ENCODE measurements at regions not wholly inside any gene's neighbourhood (a gene's known extent, or its start where the extent isn't known, plus 50 kb on each side); places are given as distances from the start of the nearest gene placed in this dataset.

DNA sequence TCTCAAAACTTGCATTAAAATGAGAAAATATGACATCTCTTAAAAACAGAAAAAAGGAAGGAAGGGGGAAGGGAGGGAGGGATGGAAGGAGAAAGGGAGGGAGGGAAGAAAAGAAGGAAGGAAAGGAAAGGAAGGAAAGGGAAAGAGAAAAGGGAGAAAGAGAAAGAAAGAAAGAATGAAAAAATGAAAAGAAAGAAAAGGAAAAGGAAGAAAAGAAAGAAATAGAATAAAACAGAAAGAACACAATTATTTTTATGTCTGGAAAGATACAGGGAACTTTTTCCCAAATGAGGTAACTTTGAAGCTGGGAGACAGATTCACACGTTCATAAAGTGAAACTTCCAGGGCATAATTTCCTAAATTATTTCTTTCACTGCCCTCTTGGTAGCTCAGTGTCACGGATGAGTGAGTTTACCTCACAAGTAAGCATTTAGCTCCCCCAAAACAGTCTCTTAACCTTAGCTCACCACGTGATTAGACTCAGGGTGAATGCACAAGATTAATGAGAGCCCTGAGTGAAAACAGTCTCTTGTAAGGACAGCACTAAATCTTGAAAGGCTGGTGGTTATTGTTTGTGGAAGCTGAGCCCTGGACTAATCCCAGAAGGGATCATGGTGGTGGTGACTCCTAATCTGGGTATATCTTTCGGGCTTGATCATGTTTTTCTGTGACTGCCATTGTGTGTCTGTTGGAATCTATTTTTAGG, 74.1 kb upstream of the HDAC9 start:
- Mint-ChIP-seq H3K4me3 (no peak overlapping the region), H3K27ac (no peak overlapping the region), H3K27me3 (no peaks in the 10 kb centered on the region), H3K9me3 (no peaks in the 10 kb centered on the region), H3K4me1 (peaks cover 17% of the 10 kb centered on the region), H3K36me3 (no peaks in the 10 kb centered on the region)
- no peak for ATAC-seq

DNA sequence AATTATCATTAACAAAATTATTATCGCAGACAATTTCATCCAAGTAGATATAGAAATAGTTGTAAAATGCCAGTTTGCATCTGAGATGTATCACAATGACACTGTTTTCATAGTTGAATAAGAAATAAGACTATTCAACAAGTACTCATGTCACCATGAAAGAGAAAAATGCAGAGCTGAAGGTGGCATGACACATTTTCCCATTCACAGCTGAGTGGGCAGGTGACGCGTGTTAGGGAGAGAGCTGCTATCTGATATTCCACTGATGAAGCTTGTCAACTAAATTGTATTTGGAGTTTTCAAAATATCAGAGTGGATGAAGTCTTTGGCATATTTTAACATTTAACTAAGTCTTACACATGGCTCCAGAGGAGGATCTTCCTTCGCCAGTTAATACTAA, 70.3 kb upstream of the HDAC9 start:
- no peak for ATAC-seq
- peaks cover 17% of the 10 kb centered on the region for H3K4me1 Mint-ChIP-seq
- H3K36me3 Mint-ChIP-seq: peaks cover 10% of the 10 kb centered on the region
- no peak overlapping the region for H3K4me3 Mint-ChIP-seq
- H3K27ac Mint-ChIP-seq: no peak overlapping the region
- H3K9me3 Mint-ChIP-seq: peaks cover 2% of the 10 kb centered on the region
- no peaks in the 10 kb centered on the region for H3K27me3 Mint-ChIP-seq

DNA sequence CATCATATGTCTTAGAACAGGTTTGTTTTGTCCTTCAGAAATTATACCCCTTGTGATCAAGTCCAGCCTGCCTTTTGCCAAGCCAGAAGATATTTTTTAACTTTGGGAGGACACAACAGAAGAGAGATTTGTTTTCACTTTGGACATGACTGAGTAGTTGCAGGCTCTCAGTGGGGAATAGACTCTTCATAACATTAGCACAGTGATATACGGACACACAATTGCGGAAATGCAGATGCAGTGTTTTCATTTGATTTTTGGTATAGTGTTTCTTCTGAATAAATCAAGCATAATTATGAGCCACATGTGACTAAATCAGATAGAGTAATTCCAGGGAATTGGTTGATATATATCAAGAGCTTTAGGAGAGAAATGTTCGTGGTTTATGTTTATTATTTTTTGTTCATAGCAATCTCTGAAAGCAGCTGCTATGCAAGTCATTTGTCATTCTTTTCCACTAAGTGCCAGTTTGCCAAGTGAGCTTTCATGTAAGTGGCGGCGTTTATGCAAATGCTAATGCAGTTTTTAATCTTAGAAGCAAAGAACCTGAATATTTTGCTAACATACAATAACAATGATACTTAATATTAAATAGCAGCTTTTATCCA, 69.6 kb upstream of the HDAC9 start:
- Mint-ChIP-seq H3K9me3 (peaks cover 2% of the 10 kb centered on the region), H3K36me3 (peaks cover 10% of the 10 kb centered on the region), H3K4me1 (peaks cover 16% of the 10 kb centered on the region), H3K4me3 (no peak overlapping the region), H3K27ac (no peak overlapping the region), H3K27me3 (no peaks in the 10 kb centered on the region)
- ATAC-seq: no peak

DNA sequence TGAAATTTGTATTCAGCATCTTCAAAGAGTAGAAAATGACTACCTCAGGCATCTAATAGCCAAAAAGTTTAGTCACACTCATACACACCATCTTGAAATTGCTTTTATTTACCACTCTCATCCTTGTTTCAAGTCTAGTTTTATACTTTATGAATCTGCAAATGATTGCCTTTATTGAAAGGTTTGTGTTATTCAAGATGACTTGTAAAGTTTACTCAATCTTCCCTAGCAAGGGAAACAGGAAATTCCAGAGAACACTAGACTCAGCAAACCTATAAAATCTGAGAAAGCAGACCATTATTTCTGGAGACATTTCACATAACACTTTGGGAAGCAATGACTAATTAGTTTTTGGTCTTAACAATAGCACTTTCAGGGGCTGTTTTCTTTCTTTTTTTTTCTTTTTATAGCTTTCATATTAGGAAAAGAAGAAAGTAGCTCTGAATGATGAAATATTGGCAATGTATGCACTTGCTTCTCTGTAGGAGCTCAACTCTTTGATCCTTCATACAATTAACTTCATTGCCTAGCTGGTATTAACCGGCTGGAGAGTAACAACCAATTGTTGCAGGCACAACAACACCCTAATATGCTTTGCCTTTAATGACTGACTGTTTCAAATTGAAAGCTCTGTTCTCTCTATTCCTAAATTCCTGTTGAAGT, 68.9 kb upstream of the HDAC9 start:
- no peaks in the 10 kb centered on the region for H3K27me3 Mint-ChIP-seq
- no peak for ATAC-seq
- peaks cover 2% of the 10 kb centered on the region for H3K9me3 Mint-ChIP-seq
- H3K36me3 Mint-ChIP-seq: peaks cover 10% of the 10 kb centered on the region
- no peak overlapping the region for H3K27ac Mint-ChIP-seq
- peaks cover 9% of the 10 kb centered on the region for H3K4me1 Mint-ChIP-seq
- no peak overlapping the region for H3K4me3 Mint-ChIP-seq

DNA sequence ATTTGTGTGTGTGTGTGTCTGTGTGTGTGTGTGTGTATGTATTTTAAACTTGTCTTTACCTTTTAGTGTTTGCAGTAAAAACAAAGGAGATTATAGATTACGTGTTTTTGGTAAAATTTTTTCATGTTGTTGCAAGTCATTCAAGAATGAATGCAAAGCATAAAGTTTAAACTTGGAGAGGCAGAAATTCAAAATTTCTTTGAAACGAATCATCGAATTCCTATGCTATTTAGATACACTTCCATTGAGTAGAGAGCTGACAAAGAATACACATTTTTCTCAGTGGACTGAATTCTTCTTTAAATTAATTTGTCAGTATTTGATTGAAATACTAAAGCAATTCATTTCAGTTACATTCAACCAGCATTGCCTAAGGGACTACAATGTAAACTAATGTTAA, 66.0 kb upstream of the HDAC9 start:
- Mint-ChIP-seq H3K27me3 (no peaks in the 10 kb centered on the region), H3K36me3 (peaks cover 15% of the 10 kb centered on the region), H3K4me1 (no peaks in the 10 kb centered on the region), H3K27ac (no peak overlapping the region), H3K9me3 (peaks cover 2% of the 10 kb centered on the region), H3K4me3 (no peak overlapping the region)
- ATAC-seq: no peak

DNA sequence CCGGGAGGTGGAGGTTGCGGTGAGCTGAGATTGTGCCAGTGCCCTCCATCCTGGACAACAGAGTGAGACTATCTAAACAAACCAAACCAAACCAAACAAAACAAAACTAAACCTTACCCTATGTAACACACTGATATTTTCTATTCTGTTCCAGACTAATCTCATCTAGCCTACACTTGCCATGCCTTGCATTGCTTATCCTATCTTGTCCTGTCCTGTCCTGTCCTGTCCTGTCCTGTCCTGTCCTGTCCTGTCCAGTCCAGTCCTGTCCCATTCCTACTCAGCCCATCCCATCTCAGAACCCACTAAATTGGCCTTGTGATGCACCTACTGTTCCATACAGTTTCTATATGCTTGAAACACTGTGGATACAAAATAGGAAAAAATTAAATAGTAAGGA, 64.7 kb upstream of the HDAC9 start:
- H3K27ac Mint-ChIP-seq: no peak overlapping the region

DNA sequence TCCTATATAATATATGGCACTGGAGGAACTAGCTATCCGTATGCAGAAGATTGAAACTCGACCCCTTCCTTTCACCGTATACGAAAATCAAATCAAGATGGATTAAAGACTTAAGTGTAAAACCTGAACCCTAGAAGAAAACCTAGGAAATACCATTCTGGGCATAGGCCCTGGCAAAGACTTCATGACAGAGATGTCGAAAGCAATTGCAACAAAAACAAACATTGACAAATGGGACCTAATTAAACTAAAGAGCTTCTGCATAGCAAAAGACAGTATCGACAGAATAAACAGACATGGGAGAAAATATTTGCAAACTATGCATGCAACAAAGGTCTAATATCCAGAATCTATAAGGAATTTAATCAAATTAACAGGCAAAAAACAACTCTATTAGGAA, 61.4 kb upstream of the HDAC9 start:
- Mint-ChIP-seq H3K9me3 (no peaks in the 10 kb centered on the region), H3K4me3 (no peak overlapping the region), H3K36me3 (peaks cover 5% of the 10 kb centered on the region), H3K27me3 (no peaks in the 10 kb centered on the region), H3K27ac (no peak overlapping the region), H3K4me1 (peaks cover 4% of the 10 kb centered on the region)
- ATAC-seq: no peak

More for the DNA sequence above, 64.7 kb upstream of the HDAC9 start:
- Mint-ChIP-seq H3K4me3 (no peak overlapping the region), H3K9me3 (peaks cover 2% of the 10 kb centered on the region), H3K36me3 (peaks cover 15% of the 10 kb centered on the region), H3K4me1 (no peaks in the 10 kb centered on the region), H3K27me3 (no peaks in the 10 kb centered on the region)
- ATAC-seq: no peak

DNA sequence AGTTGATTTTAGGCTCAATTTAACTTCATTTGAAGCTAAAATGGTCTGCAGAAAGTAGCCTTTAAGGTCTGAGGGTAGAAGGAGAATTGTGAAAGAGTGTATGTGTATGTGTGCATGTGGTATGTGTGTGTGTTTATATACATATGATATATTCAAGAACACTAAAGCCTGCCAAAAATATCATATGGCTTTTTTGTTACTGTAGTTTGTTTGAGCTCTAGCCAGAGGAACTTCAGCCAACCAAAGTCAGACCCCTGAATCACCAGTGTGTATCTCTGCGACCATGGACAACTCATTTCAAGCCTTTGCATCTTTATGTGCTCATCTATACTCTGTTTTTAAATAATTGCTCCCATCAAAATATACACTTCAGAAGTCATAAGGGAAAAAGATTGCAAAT, 58.4 kb upstream of the HDAC9 start:
- Mint-ChIP-seq H3K27ac (no peak overlapping the region), H3K36me3 (peaks cover 2% of the 10 kb centered on the region), H3K27me3 (no peaks in the 10 kb centered on the region), H3K4me1 (peaks cover 10% of the 10 kb centered on the region), H3K4me3 (no peak overlapping the region), H3K9me3 (no peaks in the 10 kb centered on the region)
- ATAC-seq: no peak

DNA sequence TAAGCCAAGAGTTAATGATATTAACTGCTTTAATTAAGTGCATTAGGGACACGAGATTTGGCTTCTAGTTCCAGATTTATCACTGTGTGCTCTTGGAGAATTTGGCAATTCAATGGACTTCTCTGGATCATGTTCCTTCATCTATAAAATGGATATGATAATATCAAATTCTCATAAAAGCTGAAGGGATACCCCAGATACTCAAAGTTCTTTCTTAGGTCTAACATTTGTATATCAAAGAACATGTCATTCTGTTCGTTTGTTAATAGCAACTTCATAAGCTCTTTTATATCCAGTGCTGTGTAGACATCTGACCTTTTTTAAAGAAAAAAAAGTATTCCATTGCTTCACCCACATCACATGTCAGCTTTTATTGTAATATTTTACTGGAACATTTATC, 54.6 kb upstream of the HDAC9 start:
- Mint-ChIP-seq H3K36me3 (no peaks in the 10 kb centered on the region), H3K4me1 (peaks cover 10% of the 10 kb centered on the region), H3K9me3 (no peaks in the 10 kb centered on the region), H3K27ac (no peak overlapping the region), H3K4me3 (no peak overlapping the region), H3K27me3 (no peaks in the 10 kb centered on the region)
- ATAC-seq: no peak

DNA sequence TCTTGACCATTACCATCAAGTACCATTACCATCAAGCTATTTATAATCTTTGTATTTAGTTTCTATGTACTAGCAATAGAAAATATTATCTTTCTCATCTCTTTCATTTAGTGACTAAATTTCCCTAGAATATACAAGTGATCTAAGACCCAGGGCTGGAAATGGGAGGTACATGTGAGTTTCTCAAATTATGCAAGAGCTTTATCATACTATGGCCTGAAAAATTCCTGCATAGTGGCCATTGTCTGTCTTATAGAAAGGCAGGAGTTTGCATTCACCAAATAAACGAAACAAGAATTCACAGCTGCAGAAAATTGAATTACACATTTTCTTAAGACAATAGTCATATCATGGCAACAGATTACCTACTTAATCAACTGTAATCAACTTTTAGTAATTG, 50.7 kb upstream of the HDAC9 start:
- no peak overlapping the region for H3K4me3 Mint-ChIP-seq
- no peaks in the 10 kb centered on the region for H3K27me3 Mint-ChIP-seq
- no peaks in the 10 kb centered on the region for H3K4me1 Mint-ChIP-seq
- no peak overlapping the region for H3K27ac Mint-ChIP-seq
- no peak for ATAC-seq
- H3K9me3 Mint-ChIP-seq: no peaks in the 10 kb centered on the region
- H3K36me3 Mint-ChIP-seq: no peaks in the 10 kb centered on the region

DNA sequence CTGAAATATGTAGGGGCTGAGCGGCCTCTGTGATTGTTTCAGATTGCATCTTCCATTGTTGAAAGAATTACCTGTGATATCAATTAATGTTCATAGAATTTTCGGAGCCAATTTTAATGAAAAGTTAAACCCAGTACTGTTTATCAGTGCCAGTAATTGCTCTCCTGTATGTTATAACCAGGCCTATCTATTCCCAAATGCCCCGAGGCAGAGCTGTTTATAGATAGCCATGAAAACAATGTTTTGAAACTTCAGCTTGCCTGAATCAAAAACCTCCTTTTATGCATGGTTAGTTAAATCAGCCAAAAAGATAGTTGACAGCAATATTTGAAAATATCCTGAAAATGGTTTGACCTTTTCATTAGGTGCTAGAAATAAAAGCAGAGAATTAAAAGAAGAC, 50.1 kb upstream of the HDAC9 start:
- H3K27me3 Mint-ChIP-seq: no peaks in the 10 kb centered on the region
- H3K36me3 Mint-ChIP-seq: no peaks in the 10 kb centered on the region
- no peaks in the 10 kb centered on the region for H3K9me3 Mint-ChIP-seq
- no peak for ATAC-seq
- H3K4me3 Mint-ChIP-seq: no peak overlapping the region
- no peaks in the 10 kb centered on the region for H3K4me1 Mint-ChIP-seq
- no peak overlapping the region for H3K27ac Mint-ChIP-seq

Data from stimulated activated memory B cell treated with anti-CD40 and anti-IgM and Interleukin-4, amounts not matched to agents 10 μg/mL and 1 μg/mL and 100 μg/mL, for 72 hours (primary cell).